Osteoblast (primary cell): ENCODE measurements at regions not wholly inside any gene's neighbourhood (a gene's known extent, or its start where the extent isn't known, plus 50 kb on each side); places are given as distances from the start of the nearest gene placed in this dataset.

ENCODE experiments used
- DNase-seq: peaks from one replicate; pipeline ENCODE4 v3.0.0; 2011; ENCODE audit warnings: low spot score, mixed read lengths; ENCODE audit not compliant: insufficient read length; ENCODE audit errors: missing footprints
- H2AFZ ChIP-seq: 2 replicates; pipeline ENCODE4 v1.6.0; 2011; ENCODE audit warnings: mild to moderate bottlenecking, low read length
- H3K27ac ChIP-seq: 2 replicates; pipeline ENCODE4 v1.5.1; 2011; ENCODE audit warnings: mild to moderate bottlenecking, low read depth, low read length, moderate library complexity
- H3K27me3 ChIP-seq: 2 replicates; pipeline ENCODE4 v1.6.0; 2012; ENCODE audit warnings: mild to moderate bottlenecking, control low read depth, inconsistent platforms, low read length, moderate library complexity; ENCODE audit not compliant: insufficient read depth
- H3K36me3 ChIP-seq: 2 replicates; pipeline ENCODE4 v1.5.1; 2011; ENCODE audit warnings: mild to moderate bottlenecking, low read length, control low read depth, moderate library complexity; ENCODE audit not compliant: insufficient read depth
- H3K4me1 ChIP-seq: 2 replicates; pipeline ENCODE4 v1.5.1; 2011; ENCODE audit warnings: mild to moderate bottlenecking, low read length, control low read depth, moderate library complexity; ENCODE audit not compliant: insufficient read depth
- H3K4me2 ChIP-seq: 2 replicates; pipeline ENCODE4 v1.6.0; 2011; ENCODE audit warnings: mild to moderate bottlenecking, low read length; ENCODE audit not compliant: insufficient read depth
- H3K4me3 ChIP-seq: fragments of 200-600 bp; sonication (generic); 3 replicates; pipeline ENCODE4 v1.5.1; 2012; ENCODE audit warnings: mild to moderate bottlenecking, low read length, inconsistent platforms; ENCODE audit not compliant: insufficient read depth
- H3K79me2 ChIP-seq: 2 replicates; pipeline ENCODE4 v1.6.0; 2012; ENCODE audit warnings: mild to moderate bottlenecking, low read length, control low read depth, inconsistent platforms; ENCODE audit not compliant: insufficient read depth
- H3K9me3 ChIP-seq: 2 replicates; pipeline ENCODE4 v1.5.1; 2011; ENCODE audit warnings: low read depth, low read length, control low read depth
- H4K20me1 ChIP-seq: 2 replicates; pipeline ENCODE4 v1.6.0; 2012; ENCODE audit warnings: mild to moderate bottlenecking, low read length, control low read depth; ENCODE audit not compliant: insufficient read depth
- TF ChIP-seq, protein P1 (sequence below): IDR thresholded peaks from 2 replicates; pipeline ENCODE4 v1.5.1; 2011; ENCODE audit warnings: mild to moderate bottlenecking, low read depth, low read length, moderate library complexity; ENCODE audit errors: extremely low read depth

DNA sequence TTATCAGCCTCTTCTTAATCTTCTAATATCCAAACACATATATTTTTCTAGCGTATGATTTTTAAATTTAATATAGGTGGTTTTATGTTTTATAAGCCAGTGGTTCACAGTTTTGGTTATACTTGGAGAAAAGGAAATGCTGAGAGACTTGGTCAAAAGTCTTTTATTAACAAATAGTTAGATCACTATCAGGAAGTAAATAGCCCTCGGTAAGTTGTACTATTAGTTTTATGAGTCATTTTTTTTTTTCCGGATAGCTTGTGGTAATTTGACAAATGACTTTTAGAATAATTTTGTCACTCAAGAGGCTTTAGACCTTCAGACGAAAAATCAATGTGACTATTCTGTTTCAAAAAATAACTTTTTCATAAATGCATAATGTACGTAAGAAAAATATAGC lies 232.2 kb upstream of the ROBO1 start:
- TF ChIP-seq, protein P1, sequence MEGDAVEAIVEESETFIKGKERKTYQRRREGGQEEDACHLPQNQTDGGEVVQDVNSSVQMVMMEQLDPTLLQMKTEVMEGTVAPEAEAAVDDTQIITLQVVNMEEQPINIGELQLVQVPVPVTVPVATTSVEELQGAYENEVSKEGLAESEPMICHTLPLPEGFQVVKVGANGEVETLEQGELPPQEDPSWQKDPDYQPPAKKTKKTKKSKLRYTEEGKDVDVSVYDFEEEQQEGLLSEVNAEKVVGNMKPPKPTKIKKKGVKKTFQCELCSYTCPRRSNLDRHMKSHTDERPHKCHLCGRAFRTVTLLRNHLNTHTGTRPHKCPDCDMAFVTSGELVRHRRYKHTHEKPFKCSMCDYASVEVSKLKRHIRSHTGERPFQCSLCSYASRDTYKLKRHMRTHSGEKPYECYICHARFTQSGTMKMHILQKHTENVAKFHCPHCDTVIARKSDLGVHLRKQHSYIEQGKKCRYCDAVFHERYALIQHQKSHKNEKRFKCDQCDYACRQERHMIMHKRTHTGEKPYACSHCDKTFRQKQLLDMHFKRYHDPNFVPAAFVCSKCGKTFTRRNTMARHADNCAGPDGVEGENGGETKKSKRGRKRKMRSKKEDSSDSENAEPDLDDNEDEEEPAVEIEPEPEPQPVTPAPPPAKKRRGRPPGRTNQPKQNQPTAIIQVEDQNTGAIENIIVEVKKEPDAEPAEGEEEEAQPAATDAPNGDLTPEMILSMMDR, result no peak
- no peaks in the 10 kb centered on the region for H3K9me3 ChIP-seq
- H3K36me3 ChIP-seq, result no peaks in the 10 kb centered on the region
- H2AFZ ChIP-seq, result no peak overlapping the region
- no peaks in the 10 kb centered on the region for H3K27me3 ChIP-seq
- H3K4me2 ChIP-seq, result no peak overlapping the region
- H3K4me3 ChIP-seq, result no peak overlapping the region
- H3K27ac ChIP-seq, result no peak overlapping the region
- no peaks in the 10 kb centered on the region for H4K20me1 ChIP-seq
- H3K4me1 ChIP-seq, result no peaks in the 10 kb centered on the region
- no peaks in the 10 kb centered on the region for H3K79me2 ChIP-seq
- DNase-seq, result no peak

DNA sequence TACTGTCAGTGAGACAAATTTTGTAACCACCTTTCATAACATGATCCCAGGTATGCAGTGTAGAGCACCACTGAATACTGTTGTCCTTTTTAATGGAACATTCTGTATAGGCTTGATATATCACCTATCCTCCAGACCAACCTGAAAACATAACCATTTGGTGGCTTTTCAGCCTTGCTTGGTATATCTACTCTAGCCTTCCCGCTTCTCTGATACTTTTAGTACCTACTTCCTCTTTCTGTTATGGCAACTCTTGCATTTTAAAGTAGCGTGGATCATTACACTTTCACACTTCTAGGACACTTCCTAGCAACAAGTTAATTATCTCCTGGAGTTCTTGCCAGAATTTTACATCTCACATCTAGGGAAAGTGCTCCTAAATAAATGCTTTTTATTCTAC lies 226.6 kb upstream of the ROBO1 start:
- H3K27me3 ChIP-seq, result no peaks in the 10 kb centered on the region
- H3K27ac ChIP-seq, result no peak overlapping the region
- H3K36me3 ChIP-seq, result no peaks in the 10 kb centered on the region
- no peak overlapping the region for H3K4me3 ChIP-seq
- H3K79me2 ChIP-seq, result no peaks in the 10 kb centered on the region
- H4K20me1 ChIP-seq, result no peaks in the 10 kb centered on the region
- TF ChIP-seq, protein P1, result no peak
- H3K9me3 ChIP-seq, result no peaks in the 10 kb centered on the region
- no peak for DNase-seq
- H3K4me2 ChIP-seq, result no peak overlapping the region
- H3K4me1 ChIP-seq, result no peaks in the 10 kb centered on the region
- no peak overlapping the region for H2AFZ ChIP-seq

DNA sequence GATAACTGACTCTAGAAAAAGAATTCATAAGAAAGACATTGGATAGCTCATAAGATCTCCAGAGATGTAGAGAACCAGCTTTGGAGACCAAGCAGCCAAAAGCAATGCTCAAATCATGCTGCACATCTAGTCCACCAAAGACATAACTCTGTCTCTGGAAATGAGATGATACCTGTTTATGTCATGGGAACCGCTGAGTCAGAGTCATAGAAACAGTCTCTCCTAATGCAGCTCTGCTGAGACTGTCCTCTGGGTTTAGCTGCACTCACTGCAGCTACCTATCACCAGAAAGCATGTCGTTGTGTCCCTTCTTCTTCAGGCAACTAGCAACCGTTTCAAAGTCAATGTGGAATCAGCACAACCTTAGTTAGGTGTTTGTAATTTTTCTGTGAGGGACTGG lies 218.5 kb upstream of the ROBO1 start:
- Histone ChIP-seq H3K4me1 (no peaks in the 10 kb centered on the region), H3K9me3 (peaks cover 2% of the 10 kb centered on the region), H3K79me2 (no peaks in the 10 kb centered on the region), H3K27me3 (no peaks in the 10 kb centered on the region), H3K36me3 (no peaks in the 10 kb centered on the region), H3K27ac (no peak overlapping the region), H2AFZ (no peak overlapping the region), H3K4me3 (no peak overlapping the region), H3K4me2 (no peak overlapping the region), H4K20me1 (no peaks in the 10 kb centered on the region)
- no peak for DNase-seq
- TF ChIP-seq, protein P1, result no peak

DNA sequence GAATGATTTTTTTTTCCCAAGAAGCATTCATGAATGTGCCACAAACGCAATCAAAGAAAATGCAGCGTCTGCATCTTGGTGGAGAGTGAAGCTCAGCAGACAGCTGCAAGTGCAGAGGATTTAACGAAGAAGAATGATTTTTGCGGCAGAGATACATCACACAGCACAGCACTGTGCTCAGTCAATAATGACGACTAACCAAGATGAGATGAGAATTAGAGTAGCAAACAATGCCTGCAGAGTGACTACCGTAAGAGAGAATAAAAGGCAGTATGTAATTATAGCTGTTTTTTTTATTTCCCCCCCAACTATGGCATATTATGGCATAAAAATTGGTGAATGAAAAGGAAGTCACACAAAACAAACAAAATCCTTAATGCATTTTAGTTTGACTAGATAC lies 218.0 kb upstream of the ROBO1 start:
- no peaks in the 10 kb centered on the region for H4K20me1 ChIP-seq
- H3K36me3 ChIP-seq, result no peaks in the 10 kb centered on the region
- no peak overlapping the region for H3K4me3 ChIP-seq

More for the DNA sequence above, 218.0 kb upstream of the ROBO1 start:
- DNase-seq, result no peak
- no peak overlapping the region for H3K4me2 ChIP-seq
- no peaks in the 10 kb centered on the region for H3K4me1 ChIP-seq
- H2AFZ ChIP-seq, result no peak overlapping the region
- peaks cover 2% of the 10 kb centered on the region for H3K9me3 ChIP-seq
- no peaks in the 10 kb centered on the region for H3K27me3 ChIP-seq
- TF ChIP-seq, protein P1, result no peak
- H3K79me2 ChIP-seq, result no peaks in the 10 kb centered on the region
- H3K27ac ChIP-seq, result no peak overlapping the region
